HG03558 (cell line): ENCODE measurements at regions not wholly inside any gene's neighbourhood (a gene's known extent, or its start where the extent isn't known, plus 50 kb on each side); places are given as distances from the start of the nearest gene placed in this dataset.

Experiments
- ATAC-seq: cut with Tn5 transposase; IDR thresholded peaks from one replicate; pipeline ENCODE4 v1.9.1; 2021; ENCODE audit warnings: moderate number of reproducible peaks; ENCODE audit not compliant: unreplicated experiment; ENCODE audit errors: extremely low read depth

DNA sequence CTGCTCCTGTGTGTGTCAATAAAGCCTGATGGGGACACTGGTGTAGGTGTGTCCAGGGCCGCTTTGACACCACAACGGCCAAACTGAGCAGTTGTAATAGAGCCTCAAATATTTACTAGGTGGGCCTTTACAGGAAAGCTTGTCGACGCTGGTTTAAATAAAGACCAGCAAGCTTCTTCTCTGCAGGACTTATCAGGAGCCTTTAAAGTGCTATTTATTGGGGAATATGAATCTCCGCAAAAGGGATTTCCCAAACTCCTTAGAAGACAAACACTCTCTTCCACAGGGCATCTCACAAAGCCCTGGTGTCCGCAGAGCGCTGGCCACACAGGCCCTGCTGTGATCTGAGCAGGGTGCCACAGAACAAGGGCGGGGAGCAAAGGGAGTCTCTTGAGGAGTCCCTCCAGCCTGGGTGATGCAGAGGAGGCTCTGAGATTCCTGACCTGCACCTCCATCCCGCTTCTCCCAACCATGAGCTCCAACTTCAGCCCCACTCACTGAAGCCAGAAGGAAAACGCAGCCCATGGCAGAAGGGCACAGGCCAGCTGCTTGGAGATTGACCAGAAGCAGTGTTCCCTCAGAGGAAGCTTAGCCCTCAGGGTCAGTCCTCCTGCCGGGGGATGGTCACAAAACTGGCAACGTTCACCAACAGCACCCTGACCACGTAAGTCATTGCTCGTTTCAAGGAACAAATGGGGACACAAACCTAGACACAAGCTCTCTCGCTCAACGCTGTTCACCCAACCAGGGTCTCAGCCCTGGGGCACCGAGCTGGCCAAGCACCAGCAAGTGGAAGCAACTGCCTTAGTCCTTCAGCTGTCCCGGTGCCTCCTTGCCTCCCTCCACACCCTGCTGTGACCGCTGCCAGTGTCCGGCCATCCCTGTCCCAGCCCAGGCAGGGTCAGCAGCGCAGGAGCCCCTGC is 129.5 kb downstream of the OAT start:
- no peak for ATAC-seq

DNA sequence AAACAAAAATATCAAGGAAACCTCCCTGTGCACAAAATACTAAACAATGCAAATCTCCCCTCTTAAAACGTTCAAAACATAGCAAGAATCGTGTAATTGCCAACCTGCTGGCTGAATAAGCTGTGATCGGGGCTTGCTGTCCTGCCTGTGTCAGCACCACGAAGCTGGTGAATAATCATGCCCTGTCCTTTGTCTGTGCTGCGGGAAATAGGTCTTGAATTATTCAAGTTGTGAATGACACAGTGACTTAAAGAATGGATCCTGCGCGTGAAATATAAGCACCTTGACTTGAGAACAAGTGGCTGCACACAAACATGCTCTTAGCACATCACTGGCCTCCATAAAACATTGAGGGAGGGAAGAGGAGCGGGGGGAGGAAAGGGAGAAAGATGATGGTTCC is 130.2 kb downstream of the OAT start:
- no peak for ATAC-seq

DNA sequence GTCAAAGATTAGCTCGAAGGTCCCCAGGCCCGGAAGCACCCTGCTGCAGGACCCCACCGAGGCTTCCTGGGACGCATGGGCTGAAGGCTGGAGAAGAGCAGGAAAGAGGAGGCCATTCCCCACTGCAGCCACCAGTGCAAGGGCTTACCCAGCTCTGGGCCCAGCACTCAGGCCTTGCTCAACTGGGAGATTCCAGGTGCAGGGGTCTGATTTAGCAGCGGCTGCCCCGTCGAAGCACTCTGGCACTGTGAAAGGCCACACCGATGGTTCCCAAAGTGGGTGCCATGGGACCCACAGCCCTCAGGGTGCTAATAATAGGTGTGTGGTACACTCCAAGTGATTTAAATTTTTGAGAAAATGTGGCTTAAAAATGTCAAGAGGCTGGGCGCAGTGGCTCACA is 130.9 kb downstream of the OAT start:
- ATAC-seq: no peak

DNA sequence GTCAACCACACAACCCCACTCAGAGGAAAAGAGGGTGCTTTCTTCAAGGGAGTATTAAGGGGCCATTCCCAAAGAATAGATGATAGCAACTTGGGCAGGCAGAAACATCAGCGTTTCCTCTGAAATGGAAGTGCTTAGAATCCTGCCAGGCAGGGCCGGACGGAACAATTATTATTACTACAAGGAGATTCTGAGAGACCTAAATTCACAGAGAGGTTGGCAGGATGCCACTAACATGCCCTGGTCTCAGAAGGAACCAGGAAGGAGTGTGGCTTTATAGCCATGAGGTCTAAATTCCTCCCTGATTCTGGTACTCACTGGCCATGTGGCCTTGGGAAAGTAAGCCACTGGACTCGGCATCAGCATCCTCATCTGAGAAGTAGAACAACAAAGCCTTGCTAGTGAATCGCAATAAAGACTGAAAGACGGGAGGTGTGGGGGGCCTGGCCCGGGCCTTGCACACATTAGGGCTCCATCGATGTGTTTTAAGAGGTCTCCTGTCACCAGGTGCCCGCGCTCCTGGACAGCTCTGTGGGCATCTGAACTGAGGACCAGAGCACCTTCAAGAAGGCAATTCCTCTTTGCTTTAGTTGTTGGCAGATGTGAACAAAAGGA is 131.5 kb downstream of the OAT start:
- ATAC-seq: no peak

DNA sequence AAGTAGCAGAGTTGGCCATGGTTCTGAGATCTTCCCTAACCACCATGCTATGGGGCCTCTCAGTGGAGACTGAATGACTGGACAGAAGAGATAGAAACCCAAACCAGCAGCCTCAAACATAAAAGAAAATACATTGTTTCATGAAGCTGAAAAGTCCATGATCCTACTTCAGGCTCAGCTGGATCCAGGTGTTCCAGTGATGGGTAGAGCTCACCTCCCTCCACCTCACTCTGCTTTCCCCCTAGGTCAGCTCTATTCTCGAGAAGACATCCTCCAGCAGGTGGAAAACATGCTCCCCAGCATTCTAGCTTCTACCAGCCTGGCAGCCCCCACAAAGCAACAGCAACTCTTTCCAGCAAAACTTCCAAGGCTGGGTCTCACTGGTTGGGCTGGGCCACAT is 132.1 kb downstream of the OAT start:
- ATAC-seq: no peak

DNA sequence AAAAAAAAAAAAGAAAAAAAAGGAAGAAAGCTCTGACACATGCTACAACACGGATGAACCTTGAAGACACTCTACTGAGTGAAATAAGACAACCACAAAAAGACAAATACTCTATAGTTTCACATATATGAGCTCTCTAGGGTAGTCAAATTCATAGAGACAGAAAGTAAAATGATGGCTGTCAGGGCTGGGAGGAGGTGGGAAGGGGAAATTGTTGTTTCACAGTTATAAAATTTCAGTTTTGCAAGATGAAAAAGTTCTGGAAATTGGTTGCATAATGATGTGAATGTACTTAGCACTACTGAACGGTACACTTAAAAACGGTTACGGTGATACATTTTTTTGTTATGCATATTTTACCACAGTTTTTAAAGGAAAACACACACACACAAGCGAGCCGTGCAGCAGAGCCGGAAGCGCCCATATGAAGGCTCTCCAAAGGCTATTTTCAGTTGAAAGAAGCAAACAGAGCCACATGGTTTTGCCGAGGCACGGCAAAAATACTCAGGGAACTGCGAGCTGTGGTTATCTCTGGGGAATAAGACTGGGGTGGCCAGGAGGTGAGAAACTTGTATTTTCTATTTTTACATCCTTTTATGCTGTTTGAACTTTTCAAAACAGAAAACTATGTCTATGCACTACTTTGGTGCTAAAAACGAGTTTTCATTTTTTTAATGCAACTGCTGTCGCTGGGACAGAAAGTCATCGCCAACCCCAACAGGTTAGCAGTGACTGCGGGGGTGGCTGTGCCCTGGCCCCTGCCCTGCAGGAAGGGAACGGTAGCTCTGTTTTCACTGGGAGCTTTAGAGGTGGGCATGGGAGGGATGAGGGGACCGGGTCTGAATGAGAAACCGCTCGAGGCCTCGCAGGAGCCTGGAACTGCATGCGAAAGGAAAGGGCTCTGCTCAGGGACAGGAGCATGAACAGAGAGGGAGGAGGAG is 132.9 kb downstream of the OAT start:
- peak; percentile 82 for ATAC-seq

DNA sequence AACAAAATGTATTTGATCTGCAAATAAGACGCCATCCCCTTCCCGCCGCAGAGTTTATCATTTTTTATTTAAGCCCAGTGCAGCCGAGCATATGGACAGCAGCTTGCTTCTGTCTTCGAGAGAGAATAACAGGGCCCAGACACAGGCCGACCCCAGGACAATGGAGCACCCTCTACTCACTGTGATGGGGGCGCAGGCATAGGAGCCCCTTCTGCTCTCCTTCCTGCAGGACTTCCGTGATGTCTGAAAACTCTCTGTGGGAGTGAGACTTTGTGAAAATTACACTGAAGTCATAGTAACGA is 134.8 kb downstream of the OAT start:
- no peak for ATAC-seq

DNA sequence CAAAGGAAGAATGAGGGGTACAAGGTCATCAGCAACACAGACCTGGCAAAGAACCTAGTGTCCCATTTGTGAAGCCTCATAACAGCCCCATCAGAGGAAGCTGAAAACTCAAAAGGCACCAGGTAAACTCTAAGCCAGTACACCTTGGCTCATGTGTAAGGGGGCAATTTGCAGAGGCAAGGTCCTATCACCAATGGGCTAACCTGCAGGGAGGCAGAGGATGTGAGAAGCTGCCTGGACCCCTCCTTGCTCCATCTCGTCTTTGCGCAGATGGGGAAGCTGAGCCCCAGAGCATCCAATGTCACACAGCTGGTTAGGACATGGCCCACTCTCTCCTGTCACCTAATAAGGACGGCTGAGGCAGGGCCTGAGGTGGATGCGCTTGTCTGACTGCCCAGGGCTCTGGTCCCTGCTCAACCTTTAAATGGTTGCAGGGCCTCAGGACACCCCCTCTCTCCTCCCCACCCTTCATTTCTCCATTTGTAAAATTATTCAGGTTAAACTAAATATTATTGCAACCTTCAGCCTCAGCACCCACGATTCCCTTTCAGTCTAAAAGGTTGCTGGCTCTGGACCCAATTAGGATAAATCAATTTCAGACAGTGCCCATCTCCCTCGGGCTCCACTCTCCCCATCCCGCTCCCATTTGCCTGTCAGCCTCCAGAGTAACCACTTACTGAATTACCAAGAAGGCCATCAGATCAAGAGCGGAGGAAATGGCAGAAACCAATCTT is 135.3 kb downstream of the OAT start:
- no peak for ATAC-seq

DNA sequence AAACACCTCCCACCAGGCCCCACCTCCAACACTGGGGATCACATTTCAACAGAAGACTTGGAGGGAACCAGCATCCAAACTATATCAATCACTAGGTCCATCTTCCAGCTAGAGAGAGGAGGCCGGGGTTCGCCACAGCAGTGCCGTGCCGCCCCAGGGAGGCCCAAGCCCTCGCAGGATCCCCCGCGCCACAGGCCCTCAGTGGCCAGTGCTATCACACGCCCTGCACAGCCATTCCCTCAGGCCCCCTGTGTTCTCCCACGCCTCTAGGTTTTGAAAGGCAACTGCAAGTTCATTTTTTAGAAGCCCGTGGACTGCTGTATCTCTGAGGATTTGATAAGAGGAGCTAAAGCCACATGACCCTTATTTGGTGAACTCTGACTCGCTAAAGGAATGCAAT is 136.4 kb downstream of the OAT start:
- ATAC-seq: no peak

DNA sequence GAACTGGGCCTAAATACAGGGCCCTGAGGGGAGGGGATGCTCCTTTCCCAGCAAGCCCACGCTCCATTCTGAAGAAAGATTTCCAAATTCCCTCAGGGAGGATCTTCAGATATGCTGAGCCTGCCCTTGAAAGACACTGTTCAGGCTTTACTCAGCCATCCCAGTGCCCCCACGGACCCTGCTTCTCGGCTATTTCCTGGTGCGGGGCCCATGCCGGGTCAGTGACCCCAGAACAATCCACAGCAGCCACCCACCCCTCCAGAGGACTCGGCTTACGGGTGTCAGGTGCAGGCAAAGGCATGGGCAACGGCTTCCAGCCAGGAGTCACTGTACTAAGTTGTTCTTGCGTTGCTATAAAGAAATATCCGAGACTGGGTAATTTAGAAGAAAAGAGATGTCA is 137.1 kb downstream of the OAT start:
- ATAC-seq: no peak

DNA sequence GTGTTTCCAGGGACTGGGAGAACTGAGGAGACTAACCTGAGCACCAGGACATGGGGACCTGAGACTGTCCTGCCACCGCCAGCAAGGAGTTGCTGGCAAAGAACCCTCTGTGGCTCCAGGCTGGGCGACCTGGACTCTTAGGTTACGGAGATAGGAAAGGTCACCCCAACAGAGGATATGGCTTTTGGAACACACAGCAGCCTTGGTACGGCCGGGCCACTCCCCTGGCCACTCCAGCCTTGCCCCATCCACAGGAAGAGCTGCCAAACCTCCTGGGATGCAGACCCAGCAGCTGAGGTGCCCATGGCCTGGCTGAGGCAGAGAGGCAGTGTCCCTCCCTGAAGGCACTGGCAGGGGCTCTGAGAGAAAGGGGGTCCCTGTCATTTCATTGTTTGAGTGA is 137.8 kb downstream of the OAT start:
- ATAC-seq: no peak

DNA sequence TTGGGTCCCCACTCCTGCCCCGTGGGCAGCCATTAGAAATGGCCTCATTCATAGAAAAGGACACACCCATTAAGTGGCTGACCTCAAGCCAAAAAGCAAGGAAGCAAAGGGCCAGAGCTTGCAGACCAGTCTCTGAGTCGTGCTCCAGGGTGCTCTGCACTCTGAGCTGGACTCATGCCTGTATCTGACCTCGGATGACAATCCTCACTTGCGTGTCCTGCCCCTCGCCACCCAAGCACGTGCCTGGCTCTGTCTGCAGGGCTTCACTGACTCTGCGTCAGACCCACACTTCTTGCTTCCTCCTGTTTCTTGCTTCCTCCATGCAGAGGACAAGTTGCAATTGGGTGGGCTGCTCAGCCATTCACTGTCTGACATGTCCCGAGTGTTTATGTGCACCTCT is 138.8 kb downstream of the OAT start:
- ATAC-seq: no peak

DNA sequence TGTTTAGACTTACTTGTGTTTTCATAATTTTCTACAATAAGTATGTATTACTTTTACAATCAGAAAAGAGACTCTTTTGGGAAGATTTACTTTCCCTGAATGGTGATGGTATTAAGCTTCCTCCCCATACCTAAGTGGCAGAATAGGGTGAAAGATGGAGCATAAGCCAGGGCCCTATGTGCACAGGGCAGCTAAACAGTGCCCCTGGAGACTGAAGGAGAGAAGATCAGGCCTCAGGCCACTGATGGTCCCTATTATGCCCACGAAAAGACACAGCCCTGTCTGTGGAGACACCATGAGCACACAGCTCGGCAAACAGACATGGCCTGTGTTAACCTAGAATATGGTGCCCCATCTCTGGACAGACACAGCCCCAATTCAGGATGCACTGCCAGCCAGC is 139.4 kb downstream of the OAT start:
- no peak for ATAC-seq

DNA sequence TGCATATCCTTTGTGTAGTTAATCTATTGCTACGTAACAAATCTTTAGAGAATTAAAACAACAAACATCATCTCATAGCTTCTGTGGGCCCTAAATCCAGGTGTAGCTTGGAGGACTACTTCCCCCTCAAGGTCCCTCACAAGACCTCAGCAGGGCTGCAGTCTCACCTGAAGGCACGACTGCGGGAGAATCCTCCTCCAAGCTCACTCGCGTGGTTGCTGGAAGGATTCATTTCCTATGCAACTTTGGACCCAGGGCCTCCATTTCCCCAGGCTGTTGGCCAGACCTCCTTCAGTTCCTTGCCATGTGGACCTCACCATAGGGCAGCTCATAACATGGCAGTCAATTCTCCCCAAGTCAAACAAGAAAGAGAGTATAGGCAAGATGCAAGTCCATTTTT is 140.4 kb downstream of the OAT start:
- ATAC-seq: no peak

DNA sequence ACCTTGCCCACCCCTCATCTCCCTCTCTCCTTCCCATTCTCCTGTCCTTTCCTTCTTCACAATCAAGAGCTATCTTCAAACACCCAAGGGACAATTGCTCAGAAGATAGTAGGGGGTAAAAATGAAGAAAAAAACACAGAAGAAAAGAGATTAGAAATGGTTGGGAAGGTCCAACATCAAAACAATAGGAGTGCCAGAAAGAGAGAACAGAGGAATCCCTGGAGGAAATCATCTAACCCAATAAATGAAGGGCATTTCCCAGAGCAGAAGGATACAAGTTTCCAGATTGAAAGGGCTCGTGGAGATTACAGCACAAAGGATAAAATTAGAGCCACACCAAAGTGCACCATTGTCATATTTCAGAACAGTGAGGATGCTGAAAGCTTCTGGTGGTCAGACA is 145.6 kb downstream of the OAT start:
- ATAC-seq: no peak

DNA sequence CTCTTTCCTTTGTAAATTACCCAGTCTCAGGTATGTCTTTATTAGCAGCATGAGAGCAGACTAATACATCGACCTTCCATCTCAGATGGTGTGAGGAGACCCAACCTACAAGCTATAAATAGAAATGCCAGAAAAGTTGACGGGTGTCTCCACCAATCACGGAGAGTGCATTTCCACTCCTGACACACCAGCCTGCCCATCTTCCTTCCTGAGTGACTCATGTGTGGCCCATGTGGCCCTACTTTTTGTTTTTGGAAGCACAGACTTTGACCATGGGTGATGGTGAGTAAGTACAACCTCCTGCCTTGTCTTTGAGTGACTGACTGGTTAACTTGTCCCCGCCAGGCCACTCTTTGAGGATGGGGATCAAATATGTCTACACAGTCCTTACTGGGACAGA is 147.0 kb downstream of the OAT start:
- no peak for ATAC-seq

DNA sequence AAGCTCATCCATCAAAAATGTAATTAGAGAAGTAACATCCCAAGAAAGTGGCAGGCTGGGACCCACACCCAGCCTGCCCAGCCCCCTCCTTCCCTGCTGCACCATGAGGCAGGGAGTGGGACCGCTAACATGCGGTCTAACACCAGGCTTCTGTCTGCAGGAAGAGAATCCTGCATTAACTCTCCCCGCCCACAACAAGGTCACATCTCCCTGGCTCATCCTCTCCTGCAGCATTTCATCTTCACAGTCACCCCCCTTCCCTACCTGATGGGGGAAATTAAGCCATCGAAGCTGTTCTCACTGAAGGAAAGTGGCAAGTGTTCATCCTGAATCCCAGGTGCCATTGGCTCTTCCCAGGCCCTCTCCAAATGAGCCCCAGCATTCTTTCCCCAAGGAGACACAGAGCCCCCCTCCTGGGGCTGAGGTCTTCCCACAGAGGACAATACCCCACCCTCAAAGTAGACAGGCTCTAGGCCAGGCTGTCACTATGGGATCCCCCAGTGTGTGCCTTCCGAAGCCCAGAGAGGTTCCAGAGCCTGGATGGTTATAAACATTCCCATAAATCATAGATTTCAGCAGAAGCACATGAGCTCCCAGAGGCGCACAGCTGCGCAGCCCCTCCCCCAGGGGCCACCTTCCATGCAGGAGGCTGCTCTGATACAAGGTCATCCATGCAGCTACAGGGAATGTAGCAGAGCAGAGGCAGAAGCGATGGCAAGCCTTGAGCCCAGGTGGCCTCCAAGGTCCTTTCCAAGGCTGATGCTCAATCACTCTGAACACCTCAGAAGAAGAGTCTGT is 148.0 kb downstream of the OAT start:
- ATAC-seq: no peak

DNA sequence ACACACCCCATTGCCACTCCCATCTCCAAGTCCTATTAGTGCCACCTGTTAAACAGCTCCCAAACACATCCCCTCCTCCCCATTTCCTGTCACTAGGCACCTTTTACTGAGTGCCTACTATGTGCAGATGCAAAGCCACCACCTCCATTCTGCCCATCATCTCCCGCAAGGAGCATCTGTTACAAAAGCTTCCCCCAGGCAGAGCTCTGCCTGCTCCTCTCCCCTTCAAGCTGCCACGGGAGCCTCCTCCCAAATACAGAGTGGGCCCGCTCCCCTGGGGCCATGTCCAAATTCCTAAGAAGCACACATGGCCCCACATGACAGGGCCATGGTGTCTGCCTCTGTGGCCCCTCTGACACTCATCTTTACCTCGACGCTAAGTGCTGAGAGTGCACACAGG is 149.7 kb downstream of the OAT start:
- ATAC-seq: no peak

DNA sequence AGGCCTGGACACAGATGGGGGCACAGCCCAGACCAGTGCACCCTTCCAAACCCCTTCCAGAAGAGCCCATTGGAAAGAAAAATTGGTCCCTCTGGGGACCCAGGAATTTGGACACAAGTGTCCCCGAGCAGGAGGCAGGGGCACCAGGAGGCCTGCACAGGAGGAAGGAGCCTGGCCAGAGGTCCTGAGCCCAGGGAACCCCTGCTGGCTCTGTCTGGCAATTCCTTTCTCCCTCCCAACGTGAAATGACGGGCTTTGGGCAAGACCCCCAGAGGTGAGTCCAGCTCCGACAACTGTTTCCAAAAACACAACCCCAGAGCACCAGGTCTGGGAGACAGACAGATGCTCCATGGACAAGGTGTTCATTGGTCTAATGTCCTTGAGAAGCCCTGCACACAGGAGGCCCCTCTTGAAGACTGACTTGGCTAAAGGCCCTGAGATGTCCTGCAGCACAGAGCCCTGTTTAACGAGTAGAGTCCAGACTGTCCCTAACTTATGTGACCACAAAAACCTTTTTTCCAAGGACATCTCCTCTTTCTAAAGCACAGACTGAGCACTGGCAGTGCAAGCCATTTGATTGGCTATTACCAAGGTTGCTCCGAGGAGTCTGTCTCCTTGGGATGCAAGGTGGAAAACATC is 150.7 kb downstream of the OAT start:
- ATAC-seq: no peak
